Small intestine (tissue), 7 donors: ENCODE measurements at regions not wholly inside any gene's neighbourhood (a gene's known extent, or its start where the extent isn't known, plus 50 kb on each side); places are given as distances from the start of the nearest gene placed in this dataset.
"Not testable (repeated sequence)": the region's sequence is repeated elsewhere in the genome, so short reads cannot be mapped to it uniquely, and the experiment has no call there.

Source experiments
- DNase-seq, 2 donors: peaks; one replicate each; pipeline versions ENCODE4 v3.0.0 to v3.0.0-alpha.2; 2013
- FAIRE-seq: peaks from 2 replicates; lab custom pipeline; 2012; peaks lifted over from hg19 to GRCh38; lab: Jason Lieb, UNC
- H3K27ac ChIP-seq, 3 donors: one replicate each; pipeline ENCODE4 v1.5.1; 2013; ENCODE audit warnings: low read length in 2 of 3, mild to moderate bottlenecking in 2 of 3, control low read depth in 1 of 3, inconsistent platforms in 1 of 3, low read depth in 1 of 3, moderate library complexity in 1 of 3
- H3K27me3 ChIP-seq, 3 donors: one replicate each; pipeline ENCODE4 v1.6.1; 2013; ENCODE audit warnings: low read length in 3 of 3, inconsistent platforms in 1 of 3; ENCODE audit not compliant: control insufficient read depth in 3 of 3, insufficient read depth in 3 of 3
- H3K36me3 ChIP-seq, 3 donors: one replicate each; pipeline ENCODE4 v1.6.1; 2013; ENCODE audit warnings: low read length in 3 of 3, inconsistent platforms in 1 of 3, low read depth in 1 of 3, mild to moderate bottlenecking in 1 of 3, moderate library complexity in 1 of 3; ENCODE audit not compliant: control insufficient read depth in 3 of 3, insufficient read depth in 2 of 3
- H3K4me1 ChIP-seq, 3 donors: one replicate each; pipeline ENCODE4 v1.6.1; 2013; ENCODE audit warnings: low read length in 2 of 3, inconsistent platforms in 1 of 3, low read depth in 1 of 3, mild to moderate bottlenecking in 1 of 3, moderate library complexity in 1 of 3; ENCODE audit not compliant: control insufficient read depth in 3 of 3, insufficient read depth in 2 of 3
- H3K4me3 ChIP-seq, 3 donors: one replicate each; pipeline ENCODE4 v1.5.1; 2013; ENCODE audit warnings: low read length in 3 of 3, control low read depth in 1 of 3, inconsistent platforms in 1 of 3, low read depth in 1 of 3, mild to moderate bottlenecking in 1 of 3, moderate library complexity in 1 of 3
- H3K9me3 ChIP-seq, 2 donors: one replicate each; pipeline ENCODE4 v1.6.1; 2013; ENCODE audit warnings: low read depth in 1 of 2, low read length in 1 of 2; ENCODE audit not compliant: control insufficient read depth in 2 of 2, insufficient read depth in 1 of 2
- WGBS, 3 donors: extraction: QIAGEN DNeasy Blood & Tissue Kit; methylation state at CpG; one replicate each; pipeline ENCODE4 v1.1.7; 2013; 5-methylcytosine and 5-hydroxymethylcytosine counted together
- donor health status: healthy with polysubstance abuse.
- donor health status: control.
- donor health status: control.
- donor health status: Bipolar disorder and iron deficiency.
- donor health status: healthy.

- Histone ChIP-seq H3K9me3 (peaks cover 0 to 3% of the 10 kb centered on the region in 2 donors), H3K36me3 (no peaks in the 10 kb centered on the region), H3K27me3 (no peaks in the 10 kb centered on the region), H3K27ac (no peak overlapping the region), H3K4me1 (no peaks in the 10 kb centered on the region), H3K4me3 (no peak overlapping the region)
- 93 to 96% (median 94%) methylated on average over 25 to 28 of the region's 28 CpGs for WGBS, 3 donors
- FAIRE-seq: no peak
- no peak for DNase-seq
Observed at GRCh38 chr4:165799384-165799815, 73.6 kb upstream of the TLL1 start.

GRCh38 chr4:165802452-165802851 lies 70.6 kb upstream of the TLL1 start:
- Histone ChIP-seq H3K9me3 (peaks cover 0 to 3% of the 10 kb centered on the region in 2 donors), H3K36me3 (no peaks in the 10 kb centered on the region), H3K27me3 (no peaks in the 10 kb centered on the region), H3K27ac (no peak overlapping the region), H3K4me1 (no peaks in the 10 kb centered on the region), H3K4me3 (no peak overlapping the region)
- FAIRE-seq: no peak
- no peak for DNase-seq
- 70 to 83% (median 81%) methylated on average over 2 of the region's 2 CpGs for WGBS, 3 donors

- H3K27ac ChIP-seq: no peak overlapping the region
- H3K4me3 ChIP-seq: no peak overlapping the region
- H3K27me3 ChIP-seq: no peaks in the 10 kb centered on the region
- DNase-seq: no peak
- H3K36me3 ChIP-seq: no peaks in the 10 kb centered on the region
- H3K9me3 ChIP-seq: peaks cover 0 to 3% of the 10 kb centered on the region in 2 donors
- FAIRE-seq: no peak
- no peaks in the 10 kb centered on the region for H3K4me1 ChIP-seq
Observed at GRCh38 chr4:165803005-165803404, 70.0 kb upstream of the TLL1 start.

GRCh38 chr4:165805406-165805805 lies 67.6 kb upstream of the TLL1 start:
- Histone ChIP-seq H3K4me1 (no peaks in the 10 kb centered on the region), H3K27ac (no peak overlapping the region), H3K27me3 (no peaks in the 10 kb centered on the region), H3K36me3 (no peaks in the 10 kb centered on the region), H3K4me3 (no peak overlapping the region), H3K9me3 (no peaks in the 10 kb centered on the region)
- peak; percentile 86 for FAIRE-seq
- DNase-seq: no peak

GRCh38 chr4:165806613-165807012 lies 66.4 kb upstream of the TLL1 start:
- DNase-seq: no peak
- Histone ChIP-seq H3K9me3 (no peaks in the 10 kb centered on the region), H3K4me3 (no peak overlapping the region), H3K27ac (no peak overlapping the region), H3K4me1 (no peaks in the 10 kb centered on the region), H3K36me3 (no peaks in the 10 kb centered on the region), H3K27me3 (no peaks in the 10 kb centered on the region)
- FAIRE-seq: no peak

GRCh38 chr4:165810726-165811125 lies 62.3 kb upstream of the TLL1 start:
- Histone ChIP-seq H3K27me3 (no peaks in the 10 kb centered on the region), H3K36me3 (no peaks in the 10 kb centered on the region), H3K9me3 (no peaks in the 10 kb centered on the region), H3K4me3 (no peak overlapping the region), H3K4me1 (no peaks in the 10 kb centered on the region), H3K27ac (no peak overlapping the region)
- 67 to 78% (median 77%) methylated on average over 2 of the region's 2 CpGs for WGBS, 3 donors
- DNase-seq: no peak
- no peak for FAIRE-seq

GRCh38 chr4:165813606-165814005 lies 59.4 kb upstream of the TLL1 start:
- Histone ChIP-seq H3K36me3 (no peaks in the 10 kb centered on the region), H3K4me3 (no peak overlapping the region), H3K4me1 (no peaks in the 10 kb centered on the region), H3K27me3 (no peaks in the 10 kb centered on the region), H3K9me3 (no peaks in the 10 kb centered on the region), H3K27ac (no peak overlapping the region)
- no peak for FAIRE-seq
- no peak for DNase-seq

GRCh38 chr4:165814256-165815020 lies 58.6 kb upstream of the TLL1 start:
- no peaks in the 10 kb centered on the region for H3K9me3 ChIP-seq
- H3K27ac ChIP-seq: no peak overlapping the region
- WGBS, 3 donors: 66 to 68% (median 67%) methylated on average over 4 of the region's 4 CpGs
- H3K4me1 ChIP-seq: no peaks in the 10 kb centered on the region
- H3K4me3 ChIP-seq: no peak overlapping the region
- no peak for FAIRE-seq
- H3K36me3 ChIP-seq: no peaks in the 10 kb centered on the region
- DNase-seq: peak in 1 of 2 donors; percentile 5
- no peaks in the 10 kb centered on the region for H3K27me3 ChIP-seq

GRCh38 chr4:165819126-165819525 lies 53.9 kb upstream of the TLL1 start:
- not testable (repeated sequence) for H3K4me3 ChIP-seq, H3K36me3 ChIP-seq, H3K27me3 ChIP-seq, FAIRE-seq, H3K27ac ChIP-seq, H3K4me1 ChIP-seq, DNase-seq, H3K9me3 ChIP-seq
- WGBS, 3 donors: 87 to 92% (median 89%) methylated on average over 6 of the region's 6 CpGs
